Endothelial cell (in vitro differentiated cells): ENCODE measurements at regions not wholly inside any gene's neighbourhood (a gene's known extent, or its start where the extent isn't known, plus 50 kb on each side); places are given as distances from the start of the nearest gene placed in this dataset.

ENCODE experiments used
- DNase-seq: peaks from one replicate; pipeline ENCODE4 v3.0.0; 2021; ENCODE audit warnings: low spot score
- H3K27ac Mint-ChIP-seq: one replicate; pipeline ENCODE4 v1.8.0; 2021; ENCODE audit warnings: mixed read lengths, inconsistent platforms; ENCODE audit not compliant: unreplicated experiment
- H3K27me3 Mint-ChIP-seq: one replicate; pipeline ENCODE4 v1.8.0; 2021; ENCODE audit warnings: mild to moderate bottlenecking, moderate library complexity, mixed read lengths, inconsistent platforms; ENCODE audit not compliant: unreplicated experiment
- H3K36me3 Mint-ChIP-seq: one replicate; pipeline ENCODE4 v1.8.0; 2021; ENCODE audit warnings: mild to moderate bottlenecking, low read depth, mixed read lengths, inconsistent platforms; ENCODE audit not compliant: unreplicated experiment
- H3K4me1 Mint-ChIP-seq: one replicate; pipeline ENCODE4 v1.8.0; 2021; ENCODE audit warnings: mild to moderate bottlenecking, mixed read lengths, inconsistent platforms; ENCODE audit not compliant: unreplicated experiment
- H3K4me3 Mint-ChIP-seq: one replicate; pipeline ENCODE4 v1.8.0; 2021; ENCODE audit warnings: mild to moderate bottlenecking, mixed read lengths, inconsistent platforms; ENCODE audit not compliant: unreplicated experiment
- H3K9me3 Mint-ChIP-seq: one replicate; pipeline ENCODE4 v1.8.0; 2021; ENCODE audit warnings: mixed read lengths, inconsistent platforms; ENCODE audit not compliant: unreplicated experiment
- TF ChIP-seq, protein P1 (sequence below): fragments of 200-600 bp; sonication (generic); IDR thresholded peaks from one replicate; pipeline ENCODE4 v1.5.0; 2021; ENCODE audit warnings: antibody characterized with exemption; ENCODE audit not compliant: unreplicated experiment

DNA sequence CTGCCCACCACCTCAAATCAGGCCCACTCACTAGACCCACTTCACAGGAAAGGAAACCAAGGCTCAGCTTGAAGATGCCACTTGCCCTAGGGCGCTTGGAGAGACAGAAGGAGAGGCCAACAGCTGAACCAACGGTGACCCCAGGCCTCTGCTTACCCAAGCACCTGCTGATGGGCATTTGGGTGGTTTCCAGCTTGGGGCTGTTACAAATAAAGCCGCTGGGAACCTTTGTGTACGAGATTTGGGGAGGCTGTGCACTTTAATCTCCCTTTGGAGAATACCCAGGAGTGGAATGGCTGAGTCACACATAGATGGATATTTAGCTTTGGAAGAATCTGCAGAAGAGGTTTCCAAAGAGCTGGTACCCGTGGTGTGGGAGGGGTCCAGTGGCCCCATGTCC, 50.9 kb upstream of the LINC01488 start:
- Mint-ChIP-seq H3K36me3 (no peaks in the 10 kb centered on the region), H3K27me3 (peaks cover 9% of the 10 kb centered on the region), H3K27ac (no peak overlapping the region), H3K4me1 (no peaks in the 10 kb centered on the region), H3K9me3 (no peaks in the 10 kb centered on the region), H3K4me3 (no peak overlapping the region)
- DNase-seq = no peak
- TF ChIP-seq, protein P1, sequence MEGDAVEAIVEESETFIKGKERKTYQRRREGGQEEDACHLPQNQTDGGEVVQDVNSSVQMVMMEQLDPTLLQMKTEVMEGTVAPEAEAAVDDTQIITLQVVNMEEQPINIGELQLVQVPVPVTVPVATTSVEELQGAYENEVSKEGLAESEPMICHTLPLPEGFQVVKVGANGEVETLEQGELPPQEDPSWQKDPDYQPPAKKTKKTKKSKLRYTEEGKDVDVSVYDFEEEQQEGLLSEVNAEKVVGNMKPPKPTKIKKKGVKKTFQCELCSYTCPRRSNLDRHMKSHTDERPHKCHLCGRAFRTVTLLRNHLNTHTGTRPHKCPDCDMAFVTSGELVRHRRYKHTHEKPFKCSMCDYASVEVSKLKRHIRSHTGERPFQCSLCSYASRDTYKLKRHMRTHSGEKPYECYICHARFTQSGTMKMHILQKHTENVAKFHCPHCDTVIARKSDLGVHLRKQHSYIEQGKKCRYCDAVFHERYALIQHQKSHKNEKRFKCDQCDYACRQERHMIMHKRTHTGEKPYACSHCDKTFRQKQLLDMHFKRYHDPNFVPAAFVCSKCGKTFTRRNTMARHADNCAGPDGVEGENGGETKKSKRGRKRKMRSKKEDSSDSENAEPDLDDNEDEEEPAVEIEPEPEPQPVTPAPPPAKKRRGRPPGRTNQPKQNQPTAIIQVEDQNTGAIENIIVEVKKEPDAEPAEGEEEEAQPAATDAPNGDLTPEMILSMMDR = no peak

DNA sequence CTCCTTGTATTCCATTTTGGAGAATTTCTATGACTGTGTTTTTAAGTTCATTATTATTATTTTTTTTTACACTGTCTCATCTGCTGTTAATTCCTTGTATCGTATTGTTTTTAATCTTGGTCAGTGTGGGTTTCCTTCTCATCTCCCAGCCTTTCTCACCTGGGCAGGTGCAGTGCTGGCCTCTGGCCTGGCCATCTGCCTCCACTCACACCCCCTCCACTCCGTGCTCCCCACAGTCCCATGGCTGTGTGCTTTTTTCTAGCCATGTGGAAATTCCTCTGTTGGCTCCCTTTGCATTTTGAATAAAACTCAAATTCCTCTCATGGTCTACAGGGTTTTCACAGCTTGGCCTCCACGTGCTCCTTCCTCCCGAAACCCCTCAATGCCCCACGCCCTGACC, 50.3 kb upstream of the LINC01488 start:
- TF ChIP-seq, protein P1 = no peak
- Mint-ChIP-seq H3K9me3 (no peaks in the 10 kb centered on the region), H3K36me3 (no peaks in the 10 kb centered on the region), H3K4me1 (no peaks in the 10 kb centered on the region), H3K4me3 (no peak overlapping the region), H3K27ac (no peak overlapping the region), H3K27me3 (peaks cover 9% of the 10 kb centered on the region)
- DNase-seq = no peak
